ENCODE measurements at regions not wholly inside any gene's neighbourhood (a gene's known extent, or its start where the extent isn't known, plus 50 kb on each side); places are given as distances from the start of the nearest gene placed in this dataset.

GRCh38 chr5:87126869-87127268 is 140.8 kb upstream of the RASA1 start:
- TF ChIP-seq RAD21 (IDR thresholded peaks at IDR 0.05; ENCODE audit: low read length): no peak
- TF ChIP-seq POLR2A (IDR thresholded peaks at IDR 0.05; ENCODE audit: low read depth, low read length): no peak
- TF ChIP-seq, protein P1, sequence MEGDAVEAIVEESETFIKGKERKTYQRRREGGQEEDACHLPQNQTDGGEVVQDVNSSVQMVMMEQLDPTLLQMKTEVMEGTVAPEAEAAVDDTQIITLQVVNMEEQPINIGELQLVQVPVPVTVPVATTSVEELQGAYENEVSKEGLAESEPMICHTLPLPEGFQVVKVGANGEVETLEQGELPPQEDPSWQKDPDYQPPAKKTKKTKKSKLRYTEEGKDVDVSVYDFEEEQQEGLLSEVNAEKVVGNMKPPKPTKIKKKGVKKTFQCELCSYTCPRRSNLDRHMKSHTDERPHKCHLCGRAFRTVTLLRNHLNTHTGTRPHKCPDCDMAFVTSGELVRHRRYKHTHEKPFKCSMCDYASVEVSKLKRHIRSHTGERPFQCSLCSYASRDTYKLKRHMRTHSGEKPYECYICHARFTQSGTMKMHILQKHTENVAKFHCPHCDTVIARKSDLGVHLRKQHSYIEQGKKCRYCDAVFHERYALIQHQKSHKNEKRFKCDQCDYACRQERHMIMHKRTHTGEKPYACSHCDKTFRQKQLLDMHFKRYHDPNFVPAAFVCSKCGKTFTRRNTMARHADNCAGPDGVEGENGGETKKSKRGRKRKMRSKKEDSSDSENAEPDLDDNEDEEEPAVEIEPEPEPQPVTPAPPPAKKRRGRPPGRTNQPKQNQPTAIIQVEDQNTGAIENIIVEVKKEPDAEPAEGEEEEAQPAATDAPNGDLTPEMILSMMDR (conservative IDR thresholded peaks at IDR 0.05; ENCODE audit: low read depth, low read length): no peak
- no peak for TF ChIP-seq BHLHE40 (IDR thresholded peaks at IDR 0.05; ENCODE audit: low read depth, low read length)
- no peak for TF ChIP-seq MXI1 (IDR thresholded peaks at IDR 0.05; ENCODE audit: borderline replicate concordance, low read depth, low read length)
- no peak for TF ChIP-seq MAFK (IDR thresholded peaks at IDR 0.05; ENCODE audit: low read depth, low read length)
- no peak for TF ChIP-seq NFE2L2 (IDR thresholded peaks at IDR 0.05; ENCODE audit: low read depth, low read length)
- TF ChIP-seq CEBPB (IDR thresholded peaks at IDR 0.05; ENCODE audit: low read depth, low read length): no peak
- TF ChIP-seq, protein P2, sequence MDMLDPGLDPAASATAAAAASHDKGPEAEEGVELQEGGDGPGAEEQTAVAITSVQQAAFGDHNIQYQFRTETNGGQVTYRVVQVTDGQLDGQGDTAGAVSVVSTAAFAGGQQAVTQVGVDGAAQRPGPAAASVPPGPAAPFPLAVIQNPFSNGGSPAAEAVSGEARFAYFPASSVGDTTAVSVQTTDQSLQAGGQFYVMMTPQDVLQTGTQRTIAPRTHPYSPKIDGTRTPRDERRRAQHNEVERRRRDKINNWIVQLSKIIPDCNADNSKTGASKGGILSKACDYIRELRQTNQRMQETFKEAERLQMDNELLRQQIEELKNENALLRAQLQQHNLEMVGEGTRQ (IDR thresholded peaks at IDR 0.05; ENCODE audit: low read depth, low read length): no peak
- TF ChIP-seq FOS (IDR thresholded peaks at IDR 0.05; ENCODE audit: low read depth, low read length): no peak
- TF ChIP-seq, protein P3, sequence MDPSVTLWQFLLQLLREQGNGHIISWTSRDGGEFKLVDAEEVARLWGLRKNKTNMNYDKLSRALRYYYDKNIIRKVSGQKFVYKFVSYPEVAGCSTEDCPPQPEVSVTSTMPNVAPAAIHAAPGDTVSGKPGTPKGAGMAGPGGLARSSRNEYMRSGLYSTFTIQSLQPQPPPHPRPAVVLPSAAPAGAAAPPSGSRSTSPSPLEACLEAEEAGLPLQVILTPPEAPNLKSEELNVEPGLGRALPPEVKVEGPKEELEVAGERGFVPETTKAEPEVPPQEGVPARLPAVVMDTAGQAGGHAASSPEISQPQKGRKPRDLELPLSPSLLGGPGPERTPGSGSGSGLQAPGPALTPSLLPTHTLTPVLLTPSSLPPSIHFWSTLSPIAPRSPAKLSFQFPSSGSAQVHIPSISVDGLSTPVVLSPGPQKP (IDR thresholded peaks at IDR 0.05; ENCODE audit: borderline replicate concordance, low read depth, low read length): no peak
- no peak for TF ChIP-seq RCOR1 (IDR thresholded peaks at IDR 0.05; ENCODE audit: insufficient replicate concordance, low read length)
- no peak for TF ChIP-seq SMC3 (IDR thresholded peaks at IDR 0.05; ENCODE audit: low read depth, low read length)
